Cardiac septum (tissue), 1 donor: ENCODE measurements at regions not wholly inside any gene's neighbourhood (a gene's known extent, or its start where the extent isn't known, plus 50 kb on each side); places are given as distances from the start of the nearest gene placed in this dataset.

Experiments used
- DNase-seq: peaks from one replicate; pipeline ENCODE4 v3.0.0-alpha.2; 2020; ENCODE audit warnings: low spot score
- intact Hi-C: fragments of 100-400 bp; cut with DNase I; formaldehyde crosslinking; loops from one replicate; pipeline ENCODE4 v1.14.0; 2022
- donor health status: DM: no; HTN: no; CAD: no.

GRCh38 chr12:111038077-111038476, 117.7 kb upstream of the MYL2 start:
- no peak for DNase-seq
- intact Hi-C loops, result no loop called here

- intact Hi-C loops, result no loop called here
- no peak for DNase-seq
These were observed 116.7 kb upstream of the MYL2 start for GRCh38 chr12:111037047-111037446.

DNA sequence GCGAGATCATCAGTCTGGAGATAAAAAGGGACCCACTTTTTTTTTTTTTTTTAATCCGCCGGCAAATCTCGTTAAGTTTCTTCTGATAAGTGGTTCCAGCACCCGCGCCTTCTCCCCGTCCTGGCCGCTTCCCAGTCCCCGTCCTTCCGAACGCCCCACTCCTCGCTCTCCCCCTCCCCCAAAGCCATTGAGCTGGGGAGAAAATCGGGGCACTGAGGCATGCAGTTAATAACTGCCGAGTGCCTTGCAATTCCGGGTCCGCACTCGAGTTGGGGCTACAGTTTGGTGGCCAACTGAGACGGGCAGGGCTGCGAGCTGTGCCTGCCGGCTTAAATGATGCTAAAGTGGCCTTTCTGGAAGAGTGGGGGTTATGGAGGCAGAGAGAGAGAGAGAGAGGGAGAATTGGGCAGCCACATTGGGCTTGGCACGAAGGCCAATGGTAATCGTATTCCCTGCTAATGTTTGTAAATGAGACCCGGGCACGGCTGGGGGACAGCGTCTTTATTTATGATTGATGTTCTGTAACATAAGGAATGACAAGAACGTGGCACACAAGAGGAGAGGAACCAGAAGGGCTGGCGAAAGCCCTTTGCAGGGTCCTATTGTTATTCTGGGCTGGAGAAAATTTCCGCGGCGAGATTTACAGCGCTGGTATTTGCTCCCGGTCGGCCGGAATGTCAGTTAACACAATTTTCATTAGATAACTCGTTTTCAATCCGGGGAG, 115.4 kb upstream of the MYL2 start:
- intact Hi-C loops, result no loop called here
- no peak for DNase-seq

- no peak for DNase-seq
- intact Hi-C loops, result no loop called here
These were observed 114.7 kb upstream of the MYL2 start for GRCh38 chr12:111034886-111035577.

DNA sequence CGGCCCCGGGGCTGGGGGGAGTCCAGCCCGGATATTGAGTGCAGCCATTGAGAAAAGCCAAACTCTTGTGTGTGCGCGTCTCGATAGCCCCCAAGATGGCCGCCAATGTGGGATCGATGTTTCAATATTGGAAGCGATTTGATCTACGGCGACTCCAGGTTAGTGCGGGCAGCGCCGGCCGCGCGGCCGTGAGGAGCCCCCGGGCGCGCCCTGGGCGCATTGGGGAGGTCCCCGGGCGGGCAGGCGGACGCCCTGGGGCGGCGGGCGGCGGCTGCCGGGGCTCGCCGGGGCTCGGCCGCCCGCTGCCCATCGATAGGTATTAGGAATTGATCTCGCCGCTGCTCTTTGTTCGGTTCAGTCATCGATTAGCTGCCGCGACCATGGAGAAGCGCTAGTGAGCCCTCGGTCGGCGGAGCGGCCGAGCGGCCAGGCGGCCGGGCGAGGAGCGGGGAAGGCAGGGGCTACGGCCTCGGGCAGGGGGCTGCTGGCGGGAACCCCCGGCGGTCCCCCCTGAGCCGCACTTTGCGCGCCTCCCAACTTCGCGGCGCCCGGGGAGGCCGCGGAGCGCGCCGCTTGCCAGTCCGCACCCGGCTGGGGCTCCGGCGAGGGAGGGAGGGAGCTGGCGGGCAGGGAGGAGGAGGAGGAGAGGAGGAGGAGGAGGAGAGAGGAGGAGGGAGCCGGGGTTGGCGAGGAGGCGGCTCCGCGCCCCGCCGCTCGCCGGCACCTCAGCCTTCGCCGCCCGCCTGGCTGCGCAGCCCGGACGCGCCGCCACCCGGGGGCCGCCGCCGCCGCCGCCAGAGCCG, 113.9 kb upstream of the MYL2 start, which contains the start of gene CUX2:
TSS of gene CUX2 (plus strand) at position 83 of the 803 bp plus-strand sequence.
- no peak for DNase-seq

DNA sequence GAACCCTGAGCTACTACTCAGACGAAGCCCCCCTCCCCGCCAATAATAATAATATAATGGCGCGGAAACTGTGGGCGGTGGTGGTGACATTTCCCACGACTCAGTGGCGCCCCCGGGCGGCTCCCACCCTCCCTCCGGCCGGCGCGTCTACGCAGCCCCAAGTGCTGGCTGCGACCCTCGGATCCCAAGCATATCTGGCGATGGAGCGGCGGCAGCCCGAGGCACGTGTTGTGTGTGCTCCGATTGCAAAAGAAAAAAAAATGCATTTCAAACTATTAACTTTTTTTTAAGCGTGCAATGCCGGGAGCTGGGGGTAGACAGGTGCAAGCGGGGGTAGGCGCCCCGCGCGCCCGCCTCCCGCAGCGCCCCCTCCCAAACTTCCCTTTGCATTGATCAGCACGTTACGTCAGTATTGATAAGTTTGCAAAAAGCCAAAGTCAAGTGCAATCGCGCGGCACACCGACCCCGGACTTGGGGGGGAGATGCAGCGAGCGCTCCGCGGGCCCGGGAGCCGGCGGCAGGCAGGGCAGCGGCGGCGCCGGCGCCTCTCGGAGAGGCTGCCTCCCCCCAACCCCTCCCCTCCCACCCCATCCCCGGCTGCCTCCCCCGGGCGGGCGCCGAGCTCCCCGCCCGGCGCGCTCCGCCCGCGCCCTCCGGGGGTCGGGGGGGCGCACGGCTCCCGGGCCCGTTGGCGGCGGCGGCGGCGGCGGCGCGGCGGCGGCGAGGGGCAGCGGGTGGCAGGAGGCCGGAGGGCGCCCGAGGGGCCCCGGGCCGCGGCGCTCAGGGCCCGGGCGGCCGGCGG, 113.1 kb upstream of the MYL2 start:
- intact Hi-C loops, result no loop called here
- DNase-seq, result no peak

More for the DNA sequence above, 113.9 kb upstream of the MYL2 start, which contains the start of gene CUX2:
- intact Hi-C loops, result no loop called here

- intact Hi-C loops, result no loop called here
- no peak for DNase-seq
These were observed 112.2 kb upstream of the MYL2 start for GRCh38 chr12:111032591-111032919.

DNA sequence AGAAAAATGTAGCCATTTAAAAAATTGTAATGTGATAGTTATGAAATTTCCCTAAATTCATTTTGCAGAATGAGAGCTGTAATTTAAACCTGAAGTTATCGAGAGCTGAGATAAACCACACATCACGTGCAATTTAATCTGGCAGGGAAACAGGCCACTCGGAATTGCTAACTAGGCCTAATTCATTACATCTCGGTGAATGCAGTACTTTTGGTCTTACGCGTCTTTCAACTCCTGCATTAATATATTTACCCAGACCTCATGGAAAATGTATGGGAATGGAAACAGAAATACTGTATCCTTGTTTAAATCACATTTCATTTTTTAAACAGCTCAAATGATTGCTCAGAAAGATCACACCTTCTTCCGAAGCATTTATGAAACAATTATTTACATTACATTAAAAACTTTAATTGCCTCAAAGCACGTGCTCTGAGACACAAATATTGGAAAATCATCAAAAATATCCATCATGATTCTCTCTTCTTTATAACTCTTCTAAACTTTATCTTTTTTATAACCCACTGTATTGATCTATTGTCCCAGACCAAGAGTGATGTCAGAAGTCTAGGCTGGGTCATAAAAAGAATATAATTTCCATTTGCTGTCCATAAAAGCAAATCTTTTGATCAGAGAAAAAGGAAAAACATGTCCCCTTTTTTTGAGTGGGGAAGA, 111.7 kb upstream of the MYL2 start:
- intact Hi-C loops, result no loop called here
- DNase-seq, result no peak

- intact Hi-C loops, result no loop called here
- no peak for DNase-seq
These were observed 110.4 kb upstream of the MYL2 start for GRCh38 chr12:111030800-111031199.

DNA sequence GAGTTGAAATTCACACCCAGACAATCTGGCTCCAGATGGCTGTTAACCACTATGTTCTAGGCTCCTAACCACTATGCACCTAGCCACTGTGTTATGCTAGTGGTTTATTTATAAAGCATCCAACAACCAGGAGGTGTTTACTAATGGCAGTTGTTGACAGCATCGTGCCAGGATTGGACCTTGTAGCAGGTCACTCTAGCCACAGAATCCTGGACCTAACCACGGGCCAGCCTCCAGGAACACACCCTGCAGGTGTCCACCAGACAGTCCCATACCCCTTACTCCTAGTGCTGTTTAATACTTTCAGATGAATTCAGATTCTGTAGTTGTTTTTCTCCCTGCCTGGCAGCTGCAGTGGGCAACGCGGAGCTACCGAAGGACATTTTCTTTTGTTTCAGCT, 109.4 kb upstream of the MYL2 start:
- no peak for DNase-seq
- intact Hi-C loops, result no loop called here

DNA sequence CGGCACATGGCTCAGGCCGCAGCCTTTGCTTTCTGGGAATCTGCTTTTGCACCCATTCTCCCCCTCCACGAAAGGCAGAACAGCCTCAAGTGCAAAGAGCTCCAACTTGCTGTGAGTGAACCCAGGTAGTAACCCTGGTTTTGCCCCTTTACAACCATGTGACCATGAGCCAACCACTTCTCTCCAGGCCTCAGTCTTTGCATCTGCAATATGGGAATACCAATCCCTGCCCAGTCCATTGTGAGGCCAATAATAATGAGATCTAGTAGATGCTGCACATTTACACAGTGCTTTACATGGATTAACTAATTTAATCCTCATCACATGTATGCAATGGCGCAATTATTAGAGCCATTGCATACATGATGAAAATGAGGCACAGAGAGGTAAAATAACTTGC, 108.9 kb upstream of the MYL2 start:
- DNase-seq, result no peak
- intact Hi-C loops, result no loop called here

DNA sequence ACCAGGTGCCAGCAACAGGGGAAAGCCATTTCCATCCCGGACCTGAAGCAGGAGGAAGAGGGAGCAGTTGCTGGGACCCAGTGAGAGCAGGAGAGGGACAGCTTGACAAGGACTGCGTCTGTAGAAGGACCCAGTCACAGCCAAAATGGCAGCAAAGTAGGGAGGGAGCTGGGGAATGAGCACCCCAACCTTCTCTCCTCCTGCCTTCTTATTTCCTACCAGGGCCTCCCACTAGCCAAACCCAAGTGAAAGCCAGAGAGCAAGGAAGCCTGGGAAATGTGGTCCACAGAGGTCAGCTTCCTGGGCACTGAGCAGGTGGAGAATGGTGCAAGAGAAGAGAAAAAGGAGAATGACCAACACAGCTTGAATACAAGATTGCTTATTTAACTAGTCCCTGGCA, 108.5 kb upstream of the MYL2 start:
- DNase-seq, result no peak
- intact Hi-C loops, result no loop called here

DNA sequence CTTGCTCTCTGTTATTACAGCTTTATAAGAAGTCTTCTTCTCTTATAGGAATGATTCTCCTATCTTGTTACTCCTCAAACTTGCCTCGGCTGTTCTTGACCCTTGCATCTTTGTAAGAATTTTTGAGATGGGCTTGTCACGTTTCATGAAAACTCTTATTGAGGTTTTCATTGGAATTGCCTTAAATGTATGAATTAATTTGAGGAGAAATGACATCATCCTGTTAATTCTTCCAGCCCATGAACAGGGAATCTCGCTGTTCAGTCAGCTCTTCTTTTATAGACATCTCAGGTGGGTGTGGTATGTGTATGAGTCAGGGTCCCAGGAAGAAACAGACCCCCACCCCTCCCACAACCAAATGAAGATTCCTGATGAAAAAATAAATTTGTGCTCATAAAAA, 107.1 kb upstream of the MYL2 start:
- intact Hi-C loops, result no loop called here
- no peak for DNase-seq

GRCh38 chr12:111025792-111026430, 105.5 kb upstream of the MYL2 start:
- DNase-seq, result no peak
- intact Hi-C loops, result no loop called here

DNA sequence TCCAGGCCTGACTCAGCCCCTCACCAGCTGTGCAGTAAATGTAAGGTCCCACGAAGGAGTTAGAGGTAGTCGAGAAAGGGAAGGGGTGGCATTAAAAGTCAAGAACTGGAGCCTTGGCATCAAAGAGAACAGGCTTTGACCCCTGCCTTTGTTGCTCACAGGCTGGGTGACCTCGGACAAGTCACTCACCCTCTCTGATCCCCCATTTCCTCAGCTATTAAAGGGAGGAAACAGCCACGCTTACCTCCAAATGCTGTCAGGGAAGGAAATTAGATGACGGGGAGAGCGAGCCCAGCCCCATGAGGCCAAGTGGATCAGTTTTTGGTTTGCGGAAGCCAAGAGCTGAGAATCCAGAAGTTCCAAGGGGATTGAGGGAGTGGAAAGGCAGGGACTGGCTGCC, 104.9 kb upstream of the MYL2 start:
- intact Hi-C loops, result no loop called here
- no peak for DNase-seq

DNA sequence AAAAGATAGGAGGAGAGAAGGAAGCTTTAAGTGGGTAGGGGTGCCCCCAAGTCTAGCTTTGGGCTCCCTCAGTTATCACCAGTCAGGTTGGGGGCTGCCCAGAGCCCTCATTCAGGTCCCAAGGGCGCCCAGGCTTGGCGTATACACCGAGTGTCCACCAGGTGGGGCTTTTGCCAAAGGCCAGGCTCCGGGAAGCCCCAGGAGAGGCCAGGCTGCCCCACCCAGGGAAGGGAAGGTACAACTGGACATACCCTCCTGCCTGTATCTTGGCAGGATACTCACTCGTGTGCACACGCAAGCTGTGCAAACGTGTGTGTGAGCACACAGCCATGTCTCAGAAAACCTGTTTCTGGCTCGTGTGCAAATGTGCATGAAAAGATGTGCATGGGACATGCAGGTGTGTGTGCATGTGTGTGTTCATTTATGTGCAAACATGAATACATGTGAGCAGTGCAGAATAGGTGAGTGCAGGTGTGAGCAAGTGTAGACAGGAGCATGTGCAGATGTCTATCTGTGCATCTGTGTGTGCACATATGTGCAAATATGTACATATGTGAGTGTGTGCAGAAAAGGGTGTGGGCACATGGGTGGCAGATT, 103.9 kb upstream of the MYL2 start:
- DNase-seq, result no peak
- intact Hi-C loops, result loop anchor here (5.0 kb wide), 4 partner anchors 87 to 288 kb away; no protein-coding TSS in a partner anchor

DNA sequence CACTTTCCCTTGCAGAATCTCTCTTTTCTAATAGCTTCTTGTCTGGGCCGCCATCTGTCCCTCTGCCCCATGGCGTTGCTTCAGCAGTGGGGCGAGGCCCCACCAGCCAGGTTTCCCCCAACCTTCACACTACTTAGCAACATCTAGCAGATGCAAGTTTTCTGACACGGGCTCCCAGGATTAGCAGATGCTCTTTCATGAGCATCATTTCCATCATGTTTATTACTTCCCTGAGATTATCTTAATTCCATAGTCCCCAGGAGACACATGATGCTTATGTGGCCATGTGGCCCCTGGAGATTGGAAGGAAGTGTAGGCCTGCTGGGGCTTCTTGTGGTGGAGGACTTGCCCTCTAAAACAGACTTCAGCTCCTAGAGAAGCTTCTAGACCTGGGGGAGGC, 102.0 kb upstream of the MYL2 start:
- intact Hi-C loops, result loop anchor here (5.0 kb wide), 4 partner anchors 85 to 290 kb away; no protein-coding TSS in a partner anchor

GRCh38 chr12:111014547-111014946, 94.2 kb upstream of the MYL2 start:
- DNase-seq, result no peak
- intact Hi-C loops, result no loop called here

More for the DNA sequence above, 102.0 kb upstream of the MYL2 start:
- DNase-seq, result no peak
